NCI-H1417 (cell line): ENCODE measurements at regions not wholly inside any gene's neighbourhood (a gene's known extent, or its start where the extent isn't known, plus 50 kb on each side); places are given as distances from the start of the nearest gene placed in this dataset.
"Not testable (repeated sequence)": the region's sequence is repeated elsewhere in the genome, so short reads cannot be mapped to it uniquely, and the experiment has no call there.

Experiments used
- DNase-seq, 3 experiments: peaks; one replicate each; lab custom pipeline; 2025; lab: John Stamatoyannopoulos, UW

DNA sequence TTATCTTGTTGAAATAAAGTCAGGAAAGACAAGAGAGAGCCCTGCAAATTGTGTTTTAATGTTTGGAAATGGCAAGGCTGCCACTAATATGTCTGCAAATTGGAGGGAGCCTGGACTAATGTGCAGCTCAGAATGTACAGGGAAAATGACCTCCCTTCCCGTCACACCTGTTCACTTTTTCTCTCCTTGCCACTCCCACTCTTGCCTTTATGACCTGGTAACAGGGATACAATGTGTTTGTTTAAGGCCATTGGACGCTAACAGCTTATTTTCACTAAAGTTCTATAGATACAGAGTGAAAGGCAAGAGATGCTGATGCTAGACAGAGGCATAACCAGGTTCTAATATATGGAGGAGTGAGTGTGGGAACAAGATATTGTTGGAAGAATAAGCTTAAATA lies 203.9 kb downstream of the RAB38 start:
- DNase-seq: no peak

DNA sequence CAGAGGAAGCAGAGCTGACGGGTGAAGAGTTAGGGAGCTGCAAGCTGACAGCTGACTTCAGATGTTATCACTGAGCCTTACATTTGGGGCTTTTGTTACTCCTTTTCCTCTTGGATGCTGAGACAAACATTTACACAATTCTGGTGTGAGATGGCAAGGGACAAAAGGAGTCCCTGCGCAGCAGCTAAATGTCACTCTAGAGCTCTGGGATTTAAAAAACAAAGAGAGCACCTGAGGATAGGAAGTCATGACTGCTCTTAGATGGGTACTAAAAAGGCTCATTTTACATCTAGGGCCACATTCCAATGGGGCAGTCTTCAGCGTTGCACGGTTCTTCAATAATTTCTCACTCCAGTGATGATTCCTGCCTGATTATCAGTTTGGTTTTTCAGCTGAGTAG lies 204.5 kb downstream of the RAB38 start:
- no peak for DNase-seq

DNA sequence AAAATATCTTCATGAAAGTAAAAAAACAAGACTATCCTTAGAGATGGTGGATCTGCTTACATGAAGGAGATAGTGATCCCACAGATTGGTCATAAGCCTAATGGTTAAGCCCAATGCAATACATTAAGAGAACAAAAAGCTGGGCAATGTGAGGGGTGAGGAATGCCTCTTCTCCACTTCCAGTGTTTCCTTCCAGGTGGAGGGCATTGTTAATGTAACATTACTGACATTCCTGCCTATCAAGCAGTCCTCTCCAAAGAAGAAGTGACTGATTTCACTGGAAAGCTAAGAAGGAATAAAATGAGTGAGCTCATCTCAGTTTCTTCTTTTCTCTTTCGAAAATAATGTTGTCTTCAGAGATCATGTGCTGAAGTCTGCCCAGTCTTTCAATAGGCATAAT lies 207.8 kb downstream of the RAB38 start:
- no peak for DNase-seq

DNA sequence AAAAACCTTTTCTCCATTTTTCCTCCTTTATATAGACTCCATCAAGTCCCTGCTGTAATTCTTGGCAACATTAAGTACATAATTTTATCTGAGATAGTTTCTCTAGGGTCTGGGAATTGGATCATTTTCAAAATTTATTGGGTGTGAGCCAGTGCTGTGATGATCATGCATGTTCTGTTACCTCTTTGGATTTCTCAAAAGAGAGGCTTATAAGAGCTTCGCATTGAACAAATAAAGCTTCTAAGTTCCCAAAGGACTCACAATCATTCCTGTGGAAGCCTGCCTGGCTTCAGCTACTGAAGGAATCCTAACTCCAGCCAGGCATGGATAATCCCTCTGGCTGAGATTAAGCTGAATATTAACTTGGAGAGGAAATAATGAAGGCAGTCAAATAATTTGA lies 208.5 kb downstream of the RAB38 start:
- DNase-seq: no peak

DNA sequence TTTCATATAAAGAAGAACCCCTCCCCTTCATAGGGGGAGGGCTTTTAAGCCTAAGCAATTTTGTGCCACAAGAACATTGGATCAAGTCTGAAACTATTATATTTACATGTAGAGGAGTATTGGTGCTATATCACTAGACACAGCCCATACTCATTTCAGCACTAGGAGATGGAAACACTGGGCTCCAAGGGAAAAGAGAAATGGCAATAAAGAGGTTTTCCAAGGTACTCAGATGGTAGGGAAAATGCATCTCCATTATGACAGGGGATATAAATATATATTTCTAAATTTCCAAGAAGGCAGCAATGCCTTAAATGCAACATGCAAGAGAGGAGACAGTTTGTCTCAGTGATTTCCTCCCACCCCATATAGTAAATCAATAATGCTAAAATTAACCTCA lies 209.0 kb downstream of the RAB38 start:
- no peak for DNase-seq

DNA sequence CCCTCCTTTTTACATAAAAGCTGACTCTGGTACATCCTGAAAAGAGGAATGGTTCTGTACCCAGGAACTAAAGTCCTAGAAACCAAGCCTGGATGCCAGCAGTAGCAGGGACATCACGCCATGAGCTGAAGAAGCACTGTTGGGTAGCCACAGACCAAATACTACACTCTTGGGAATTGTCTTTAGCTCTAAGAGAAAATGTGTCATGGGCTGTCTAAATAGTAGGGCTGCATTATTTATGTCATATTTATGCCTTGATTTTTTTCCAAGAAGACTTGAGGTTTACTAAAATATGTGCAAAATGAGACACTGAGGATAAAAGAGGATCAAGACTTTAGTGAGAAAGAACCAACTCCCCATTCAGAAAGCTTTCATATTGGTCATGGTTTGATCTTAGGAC lies 213.6 kb downstream of the RAB38 start:
- DNase-seq: no peak

DNA sequence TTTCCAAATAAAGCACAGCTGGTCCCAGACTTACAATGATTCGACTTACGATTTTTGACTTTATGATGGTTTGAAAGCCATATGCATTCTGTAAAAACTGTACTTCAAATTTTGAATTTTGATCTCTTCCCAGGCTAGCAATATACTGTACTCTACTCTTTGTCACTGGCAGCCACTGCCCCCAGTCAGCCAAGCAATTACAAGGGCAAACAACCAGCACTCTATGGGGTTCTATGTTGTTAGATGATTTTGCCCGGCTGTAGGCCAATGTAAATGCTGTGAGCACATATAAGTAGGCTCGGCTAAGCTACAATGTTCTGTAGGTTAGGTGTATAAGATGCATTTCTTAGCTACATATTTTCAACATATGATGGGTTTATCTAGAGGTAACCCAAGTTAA lies 217.3 kb downstream of the RAB38 start:
- no peak for DNase-seq

DNA sequence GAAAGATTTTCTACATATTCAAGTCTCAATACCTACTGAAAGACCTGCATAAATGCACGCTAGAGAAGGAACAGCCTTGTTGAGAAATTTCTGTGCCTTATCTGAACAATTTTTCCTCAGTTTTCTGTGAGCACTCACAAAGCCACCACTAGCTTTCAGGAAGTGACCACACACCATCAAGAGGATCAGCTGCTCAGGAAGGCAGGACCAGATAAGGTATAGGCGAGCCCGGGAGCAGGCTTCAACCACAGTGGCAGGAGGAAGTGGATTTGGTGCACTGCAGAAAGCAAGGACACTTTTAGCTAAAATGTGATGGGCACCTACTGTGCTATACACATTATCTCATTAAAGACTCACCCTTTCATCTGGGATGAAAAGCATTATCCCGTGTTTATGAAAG lies 220.8 kb downstream of the RAB38 start:
- DNase-seq: no peak

DNA sequence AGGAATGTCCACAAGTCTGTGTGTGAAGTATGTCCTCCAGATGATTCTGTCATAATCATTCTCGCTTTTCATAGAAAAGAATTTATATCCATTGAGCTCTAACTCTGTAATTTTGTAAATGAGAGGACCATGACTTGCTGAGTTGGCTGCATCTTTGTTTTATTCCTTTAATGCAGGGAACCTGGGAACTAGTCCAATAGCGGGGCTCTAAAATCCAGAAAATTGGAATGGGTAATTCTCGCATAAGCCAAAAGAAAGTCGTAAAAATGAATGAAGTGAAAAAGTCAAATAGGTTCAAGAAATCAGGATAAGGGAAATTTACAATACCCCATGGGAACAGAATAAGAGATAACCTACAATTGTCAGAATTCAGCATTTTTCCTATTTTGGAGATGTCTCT lies 232.5 kb downstream of the RAB38 start:
- DNase-seq: no peak

DNA sequence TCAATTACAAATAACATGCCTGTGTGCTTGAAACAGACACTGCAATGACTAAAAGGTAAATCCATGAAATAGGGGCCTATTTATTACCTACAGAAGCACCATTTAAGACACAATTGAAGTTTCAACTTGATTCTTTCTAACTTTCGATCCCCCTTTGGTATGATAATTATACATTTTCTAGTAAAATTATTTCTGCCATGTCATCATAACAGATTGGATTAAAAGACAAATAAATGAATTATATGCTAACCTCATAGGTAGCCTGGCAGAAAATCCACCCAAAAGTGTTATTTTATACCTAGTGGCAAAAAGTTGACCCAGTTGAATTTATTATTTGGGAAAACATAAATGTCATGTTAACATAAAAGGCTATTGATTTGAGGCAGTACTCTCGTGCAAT lies 241.1 kb downstream of the RAB38 start:
- no peak for DNase-seq

DNA sequence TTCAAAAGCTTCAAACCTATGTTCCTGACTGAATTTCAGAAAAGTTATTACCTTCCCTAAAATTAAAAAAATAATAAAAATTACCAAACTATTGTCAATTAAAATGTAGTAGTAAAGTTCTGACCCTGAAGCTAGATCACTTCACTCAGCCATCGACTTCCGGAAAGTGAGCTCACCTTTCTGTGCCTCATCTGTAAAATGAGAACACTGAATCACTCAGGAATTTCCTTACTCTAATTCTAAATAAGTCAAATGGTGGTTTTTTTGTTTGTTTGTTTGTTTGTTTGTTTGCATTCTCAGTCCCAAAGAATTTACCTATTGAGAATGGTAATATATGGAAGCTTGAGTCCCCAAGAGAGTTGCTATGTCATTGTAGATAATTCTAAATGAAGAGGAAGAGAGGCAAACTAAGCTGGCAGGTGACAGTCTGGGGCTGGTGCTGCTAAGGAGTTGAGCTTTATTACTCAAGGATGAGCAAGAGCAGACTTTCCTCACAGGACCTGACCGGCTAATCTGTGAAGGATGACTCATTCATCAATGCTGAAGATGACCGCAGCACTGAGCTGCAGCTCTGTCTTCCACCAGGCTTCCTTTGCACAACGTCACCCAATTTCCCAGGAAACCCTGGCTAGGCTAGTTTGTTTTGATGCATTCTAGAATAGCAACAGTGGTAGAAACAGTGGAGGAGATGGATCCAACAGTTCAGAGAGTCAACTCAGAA lies 248.8 kb downstream of the RAB38 start:
- no peak for DNase-seq

DNA sequence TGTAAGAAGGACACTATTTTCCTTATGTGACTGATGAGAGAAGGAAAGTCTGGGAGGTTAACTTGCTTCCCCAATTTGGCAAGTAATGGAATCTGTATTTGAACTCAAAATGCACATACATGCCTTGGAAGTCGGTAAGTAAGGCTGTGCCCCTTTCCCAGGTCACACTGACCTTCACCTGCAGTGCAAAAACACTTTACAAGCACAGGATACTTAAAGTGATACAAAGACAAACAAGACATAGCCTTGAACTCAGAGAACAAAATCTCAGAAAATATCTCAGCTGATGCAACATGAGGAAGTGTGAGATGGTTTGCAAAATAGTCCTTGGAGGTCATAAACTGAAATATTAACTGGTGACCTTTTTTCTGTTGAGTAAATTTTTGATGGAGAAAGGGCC lies 251.1 kb downstream of the RAB38 start:
- no peak for DNase-seq

DNA sequence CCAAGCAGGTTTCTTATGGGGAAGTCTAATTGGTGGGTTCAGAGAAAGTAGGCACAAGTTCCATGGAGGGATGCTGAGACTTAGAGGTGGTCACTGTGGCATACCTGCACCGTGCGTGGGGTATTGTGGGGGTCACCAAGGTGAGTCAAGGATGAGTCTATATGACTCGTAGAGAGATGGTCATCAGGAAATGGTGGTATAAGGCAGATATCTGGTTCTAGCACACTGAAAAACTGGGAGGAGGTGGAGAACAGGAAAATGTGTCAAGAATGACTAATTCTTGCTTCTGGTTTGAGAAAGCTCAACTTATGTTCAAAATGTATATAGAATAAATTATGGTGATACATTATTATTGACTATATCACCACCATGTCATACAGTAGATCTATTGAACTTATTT lies 258.1 kb downstream of the RAB38 start:
- DNase-seq: no peak

DNA sequence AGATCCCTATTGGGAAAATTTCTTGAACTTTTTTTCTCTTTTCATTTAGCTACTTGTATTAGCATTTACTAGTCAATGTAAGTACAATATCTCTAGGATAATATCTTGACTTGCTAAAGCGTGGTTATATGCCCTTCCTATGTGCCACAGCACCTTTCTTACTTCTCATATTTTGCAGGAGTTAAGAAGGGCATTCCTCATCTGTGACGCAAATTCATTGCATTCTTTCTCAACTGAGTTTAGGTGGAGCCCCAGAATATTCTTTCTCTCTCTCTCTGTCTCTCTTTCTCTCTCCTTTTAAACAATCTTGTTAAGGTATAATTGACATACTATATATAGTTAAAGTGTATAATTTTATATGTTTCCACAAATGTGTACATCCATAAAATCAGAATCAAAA lies 266.1 kb downstream of the RAB38 start:
- no peak for DNase-seq

DNA sequence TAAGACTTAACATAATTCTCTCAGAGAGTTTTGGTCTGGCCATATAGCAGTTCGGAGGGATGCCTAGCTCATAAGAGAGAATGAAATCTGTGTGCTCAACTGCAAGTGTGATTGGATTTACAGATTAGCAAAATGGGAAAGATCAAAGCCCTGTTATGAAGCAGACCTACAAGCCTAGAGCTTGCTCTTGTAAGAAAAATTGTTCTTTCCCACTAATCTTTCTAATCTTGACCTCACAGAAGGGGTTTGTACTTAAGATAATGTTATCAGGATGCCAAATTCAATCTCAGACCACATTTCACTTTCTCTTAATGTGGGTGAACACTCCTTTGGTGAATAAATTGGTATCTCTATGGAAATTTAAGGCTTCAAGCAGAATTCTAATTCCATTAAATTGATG lies 267.2 kb downstream of the RAB38 start:
- DNase-seq: no peak

DNA sequence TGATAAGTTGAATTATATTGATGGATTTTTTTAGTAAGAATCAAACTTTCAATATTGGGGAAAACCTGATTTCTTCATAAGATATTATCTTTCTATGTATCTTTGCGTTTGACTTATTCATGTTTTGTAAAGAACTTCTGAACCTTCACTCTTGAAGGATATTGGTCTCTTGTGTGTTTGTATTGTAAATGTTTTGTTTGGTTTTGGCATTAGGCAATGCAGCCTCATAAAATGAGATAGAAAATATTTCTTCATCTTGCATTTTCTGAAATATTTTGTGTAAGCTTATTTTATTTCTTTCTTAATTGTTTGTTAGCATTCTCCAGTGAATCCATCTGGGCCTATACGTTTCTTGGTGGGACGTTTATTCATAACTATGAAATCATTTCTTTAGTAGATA lies 271.9 kb downstream of the RAB38 start:
- no peak for DNase-seq

DNA sequence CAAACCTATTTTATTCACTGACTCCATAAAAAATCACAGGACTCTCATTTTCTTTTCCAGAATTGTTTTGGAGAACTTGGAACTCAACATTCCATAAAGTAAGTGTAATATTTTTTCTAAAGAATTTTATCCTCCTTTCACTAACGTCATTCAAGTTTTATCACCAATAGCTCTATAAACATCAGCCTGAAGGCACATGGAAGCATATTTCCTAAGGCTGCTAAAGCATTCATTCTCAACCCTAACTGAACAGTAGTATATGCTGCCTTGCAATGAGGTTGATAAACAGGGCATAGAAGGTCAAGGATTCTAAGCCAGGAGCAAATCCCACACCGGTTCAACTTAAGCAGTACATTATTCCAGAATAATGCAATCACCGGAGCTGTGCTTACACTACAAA lies 273.9 kb downstream of the RAB38 start:
- no peak for DNase-seq

DNA sequence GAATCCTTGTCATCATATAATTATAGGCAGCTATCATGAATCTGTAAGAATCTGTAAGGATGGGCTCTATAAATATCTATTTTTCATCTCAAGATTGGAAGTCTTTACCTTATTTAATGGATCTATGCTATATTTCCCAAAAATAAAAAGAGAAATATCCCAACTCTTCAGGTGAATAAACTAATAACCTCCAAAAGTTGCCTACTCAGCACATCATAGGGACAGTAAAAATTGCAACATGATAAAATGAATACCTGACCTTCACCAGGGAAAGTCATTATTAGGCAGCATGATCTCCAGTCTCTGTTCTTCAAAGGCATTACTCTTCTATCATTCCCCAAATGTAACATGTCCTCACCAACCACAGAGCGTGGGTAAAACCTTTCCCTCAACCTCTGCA lies 277.3 kb downstream of the RAB38 start:
- DNase-seq: no peak

DNA sequence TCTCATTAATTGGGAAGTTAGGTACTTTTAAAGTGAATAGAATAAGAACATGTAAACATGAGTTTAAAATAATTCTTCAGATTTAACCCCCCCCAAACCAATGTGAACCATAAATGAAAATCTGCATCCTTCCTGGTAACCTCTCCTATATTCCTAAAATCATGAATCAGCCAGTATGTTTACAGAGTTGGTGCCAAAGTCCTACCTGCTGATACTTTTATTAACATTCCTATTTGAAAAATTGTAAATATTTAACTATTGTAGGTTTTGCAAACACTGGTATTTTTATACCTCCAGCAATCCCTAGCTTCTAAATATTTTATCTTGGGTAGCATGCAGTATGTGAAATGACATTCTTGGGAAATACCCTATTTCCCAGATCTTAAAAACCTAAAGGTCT lies 278.2 kb downstream of the RAB38 start:
- DNase-seq: no peak

DNA sequence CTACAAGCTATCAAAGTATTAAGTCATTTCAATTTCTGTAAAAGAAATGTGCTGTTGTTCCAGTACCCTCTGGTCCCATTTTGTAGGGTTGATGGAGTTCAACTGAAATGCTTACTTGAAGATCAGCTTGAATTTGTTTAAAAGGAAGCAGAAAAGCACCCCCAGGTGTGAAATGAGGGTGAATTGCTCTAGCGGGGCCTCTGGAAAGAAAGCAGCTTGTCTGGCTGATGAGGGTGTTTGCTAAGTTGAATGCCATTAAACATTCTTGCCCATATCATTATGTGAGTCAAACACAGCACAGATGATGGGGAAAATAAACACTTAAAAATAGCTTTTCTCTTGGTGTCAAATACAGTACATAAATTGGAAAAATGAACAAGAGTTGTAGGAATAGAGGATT lies 280.3 kb downstream of the RAB38 start:
- peak in 1 of 3 experiments; percentile 29 for DNase-seq

DNA sequence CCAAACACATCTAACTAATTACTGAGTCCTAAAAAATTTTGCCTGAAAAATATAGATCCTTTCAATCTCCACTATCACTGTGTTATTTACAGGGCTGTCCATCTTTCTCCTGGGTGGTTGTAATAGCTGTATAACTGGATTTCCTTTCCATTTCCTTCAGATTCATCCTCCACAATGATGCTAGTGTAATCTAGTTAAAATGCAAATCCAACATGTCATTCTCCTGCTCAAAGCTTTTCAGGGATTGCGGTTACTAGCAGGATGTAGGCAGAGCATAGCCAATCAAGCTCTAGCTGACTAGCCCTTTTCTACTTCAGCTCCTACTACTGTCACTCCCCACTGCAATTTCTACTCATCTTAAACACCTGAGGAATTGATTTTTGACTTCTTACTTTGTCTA lies 283.0 kb downstream of the RAB38 start:
- DNase-seq: peak in 1 of 3 experiments; percentile 37

DNA sequence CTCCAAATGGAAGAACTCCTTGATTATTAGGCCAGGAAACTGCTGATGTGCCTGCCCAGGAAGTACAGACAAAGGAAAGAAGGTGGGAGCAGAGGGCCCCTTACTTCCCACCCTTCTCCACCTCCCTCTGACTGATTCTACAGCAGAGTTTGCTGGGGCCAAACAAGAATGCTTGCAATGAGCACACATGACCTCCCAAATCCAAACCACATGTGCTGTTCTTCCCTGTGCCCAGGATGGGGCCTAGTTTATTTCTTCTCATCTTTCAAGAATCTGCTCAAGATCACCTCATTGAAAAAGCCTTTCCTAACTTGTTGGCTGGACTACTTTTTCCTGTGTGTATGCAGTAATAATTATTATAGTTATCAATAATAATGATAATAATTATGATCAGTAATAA lies 286.1 kb downstream of the RAB38 start:
- DNase-seq: no peak

DNA sequence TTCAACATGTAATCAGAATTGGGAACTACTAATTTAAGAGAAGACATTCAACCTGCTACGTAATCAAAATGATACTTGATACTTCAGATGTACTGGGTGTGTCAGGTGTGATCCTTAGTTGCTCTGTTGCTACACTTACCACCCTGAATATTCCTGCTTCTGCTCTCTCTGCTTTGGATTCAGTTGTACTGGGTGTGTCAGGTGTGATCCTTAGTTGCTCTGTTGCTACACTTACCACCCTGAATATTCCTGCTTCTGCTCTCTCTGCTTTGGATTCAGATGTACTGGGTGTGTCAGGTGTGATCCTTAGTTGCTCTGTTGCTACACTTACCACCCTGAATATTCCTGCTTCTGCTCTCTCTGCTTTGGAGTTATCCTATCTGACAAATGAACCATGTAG lies 290.2 kb downstream of the RAB38 start:
- not testable (repeated sequence) for DNase-seq

DNA sequence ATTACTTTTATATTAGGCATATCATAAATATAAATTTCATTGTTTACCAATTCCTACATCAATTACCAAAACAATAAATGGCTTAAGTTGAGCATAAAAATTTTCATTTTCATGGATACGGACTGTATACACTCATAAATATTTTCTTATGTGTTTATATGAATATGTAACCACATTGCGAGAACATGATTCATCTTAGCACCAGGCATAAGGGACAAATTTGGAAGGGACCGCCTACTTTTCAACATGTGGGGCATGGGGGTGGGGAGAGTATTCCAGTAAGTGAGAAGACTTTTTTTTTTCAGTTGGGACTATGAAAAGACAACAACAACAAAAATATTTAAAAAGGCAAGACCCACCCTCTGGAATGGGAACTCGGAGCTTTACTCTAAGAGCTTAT lies 296.1 kb downstream of the RAB38 start:
- DNase-seq: no peak

DNA sequence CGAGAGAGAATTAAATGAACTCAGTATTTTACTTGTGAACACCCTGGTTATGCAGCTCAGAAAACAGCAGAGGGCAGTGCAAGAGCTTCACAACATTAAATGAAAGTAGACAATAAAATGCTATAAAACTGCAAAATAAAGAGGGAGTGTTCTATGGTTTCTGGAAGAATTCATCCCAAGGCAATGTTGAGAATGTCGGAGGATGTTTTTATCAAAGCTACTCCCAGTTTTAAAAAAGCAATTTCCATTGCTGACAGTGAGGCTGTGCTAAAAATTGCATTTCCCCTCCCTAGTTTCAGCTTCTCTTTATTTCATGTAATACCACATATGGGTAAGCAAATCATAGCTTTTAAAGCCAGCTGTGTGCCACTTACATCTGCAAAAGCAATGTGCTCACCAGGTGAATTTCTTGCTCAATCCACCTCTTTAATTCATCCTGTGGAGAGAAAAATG lies 296.8 kb downstream of the RAB38 start:
- DNase-seq: peak in 2 of 3 experiments; percentile 7 to 69
